Fibroblast of lung (primary cell): ENCODE measurements at regions not wholly inside any gene's neighbourhood (a gene's known extent, or its start where the extent isn't known, plus 50 kb on each side); places are given as distances from the start of the nearest gene placed in this dataset.
A peak's percentile ranks its signal among the peaks of the same experiment; 100 is the strongest.
"Not testable (repeated sequence)": the region's sequence is repeated elsewhere in the genome, so short reads cannot be mapped to it uniquely, and the experiment has no call there.

Experiments used
- DNase-seq, 2 donors: peaks; one replicate each; pipeline versions ENCODE4 v3.0.0 to v3.0.0-alpha.2; 2010; ENCODE audit warnings: low read depth in 2 of 2
- H2AFZ ChIP-seq: 2 replicates; pipeline ENCODE4 v1.5.1; 2012; ENCODE audit warnings: low read length, control low read depth, inconsistent platforms
- H3K27ac ChIP-seq: 2 replicates; pipeline ENCODE4 v1.5.1; 2011; ENCODE audit warnings: low read length, control low read depth; ENCODE audit not compliant: insufficient read depth
- H3K27me3 ChIP-seq: 2 replicates; pipeline ENCODE4 v1.5.1; 2011; ENCODE audit warnings: mild to moderate bottlenecking, low read length; ENCODE audit not compliant: control insufficient read depth, insufficient read depth
- H3K36me3 ChIP-seq: 2 replicates; pipeline ENCODE4 v1.5.1; 2011; ENCODE audit warnings: low read length; ENCODE audit not compliant: control insufficient read depth, insufficient read depth
- H3K4me1 ChIP-seq: 2 replicates; pipeline ENCODE4 v1.5.1; 2011; ENCODE audit warnings: low read length; ENCODE audit not compliant: control insufficient read depth, insufficient read depth; ENCODE audit errors: extremely low read depth
- H3K4me2 ChIP-seq: 2 replicates; pipeline ENCODE4 v1.5.1; 2011; ENCODE audit warnings: low read length, control low read depth; ENCODE audit not compliant: insufficient read depth; ENCODE audit errors: extremely low read depth
- H3K4me3 ChIP-seq, 4 experiments: fragments of 200-600 bp in 1 of 4; sonication (generic) in 1 of 4; replicated peaks in 1 of 4; 2 replicates each; pipeline ENCODE4 v1.5.1; 2011 to 2016; ENCODE audit warnings: low read length in 4 of 4, low read depth in 3 of 4, mild to moderate bottlenecking in 3 of 4, control low read depth in 2 of 4, inconsistent platforms in 1 of 4, mixed read lengths in 1 of 4; ENCODE audit not compliant: insufficient read depth in 1 of 4; ENCODE audit errors: control extremely low read depth in 1 of 4
- H3K79me2 ChIP-seq: 2 replicates; pipeline ENCODE4 v1.5.1; 2012; ENCODE audit warnings: mild to moderate bottlenecking, low read length, inconsistent platforms; ENCODE audit not compliant: control insufficient read depth, insufficient read depth
- H3K9ac ChIP-seq: 2 replicates; pipeline ENCODE4 v1.5.1; 2011; ENCODE audit warnings: mild to moderate bottlenecking, low read length, control low read depth; ENCODE audit not compliant: insufficient read depth
- H3K9me3 ChIP-seq: 2 replicates; pipeline ENCODE4 v1.5.1; 2012; ENCODE audit warnings: low read depth, low read length; ENCODE audit not compliant: control insufficient read depth, insufficient read depth
- H4K20me1 ChIP-seq: 2 replicates; pipeline ENCODE4 v1.5.1; 2011; ENCODE audit warnings: low read length; ENCODE audit not compliant: control insufficient read depth, insufficient read depth; ENCODE audit errors: extremely low read depth

DNA sequence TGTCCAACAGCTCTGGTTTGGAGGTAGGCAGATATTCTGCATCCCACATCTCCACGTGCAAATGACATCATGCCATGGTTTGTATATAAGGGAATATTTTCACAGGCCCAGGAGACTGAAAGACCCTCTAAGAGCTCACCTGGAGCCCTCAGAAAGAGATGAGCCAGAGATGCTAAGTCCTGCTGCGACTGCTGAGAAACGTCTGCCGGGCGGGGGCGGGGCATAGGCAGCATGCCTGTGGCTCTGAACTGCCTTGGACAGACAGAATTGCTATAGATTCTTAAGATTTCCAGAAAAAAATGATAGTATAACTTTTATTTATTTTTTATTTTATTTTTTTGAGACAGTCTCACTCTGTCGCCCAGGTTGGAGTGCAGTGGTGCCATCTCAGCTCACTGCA is 64.2 kb upstream of the METTL9 start:
- H3K4me3 ChIP-seq, H3K27me3 ChIP-seq, H3K79me2 ChIP-seq, H3K4me2 ChIP-seq, DNase-seq, H3K9ac ChIP-seq, H3K36me3 ChIP-seq, H3K27ac ChIP-seq, H3K9me3 ChIP-seq, H2AFZ ChIP-seq, H4K20me1 ChIP-seq, H3K4me1 ChIP-seq: not testable (repeated sequence)

GRCh38 chr16:21536740-21537139 is 62.6 kb upstream of the METTL9 start:
- not testable (repeated sequence) for H3K4me3 ChIP-seq, H3K27me3 ChIP-seq, H2AFZ ChIP-seq, H3K27ac ChIP-seq, H3K36me3 ChIP-seq, H3K9me3 ChIP-seq, DNase-seq, H3K9ac ChIP-seq, H3K4me2 ChIP-seq, H4K20me1 ChIP-seq, H3K79me2 ChIP-seq, H3K4me1 ChIP-seq

DNA sequence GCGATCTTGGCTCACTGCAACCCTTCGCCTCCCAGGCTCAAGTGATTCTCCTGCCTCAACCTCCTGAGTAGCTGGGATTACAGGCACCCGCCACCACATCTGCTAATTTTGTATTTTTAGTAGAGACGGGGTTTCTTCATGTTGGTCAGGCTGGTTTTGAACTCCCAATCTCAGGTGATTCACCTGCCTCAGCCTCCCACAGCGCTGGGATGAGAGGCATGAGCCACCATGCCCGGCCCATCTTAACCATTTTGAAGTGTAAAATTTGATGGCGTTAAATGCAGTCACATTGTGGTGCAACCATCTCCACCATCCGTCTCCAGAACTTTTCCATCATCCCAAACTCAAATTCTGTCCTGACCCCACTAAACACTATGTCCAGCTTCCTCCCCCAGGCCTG is 61.8 kb upstream of the METTL9 start:
- H3K79me2 ChIP-seq, H3K27ac ChIP-seq, H3K9ac ChIP-seq, H3K36me3 ChIP-seq, H3K4me2 ChIP-seq, H3K27me3 ChIP-seq, H3K4me3 ChIP-seq, H4K20me1 ChIP-seq, H3K4me1 ChIP-seq, DNase-seq, H2AFZ ChIP-seq, H3K9me3 ChIP-seq: not testable (repeated sequence)

DNA sequence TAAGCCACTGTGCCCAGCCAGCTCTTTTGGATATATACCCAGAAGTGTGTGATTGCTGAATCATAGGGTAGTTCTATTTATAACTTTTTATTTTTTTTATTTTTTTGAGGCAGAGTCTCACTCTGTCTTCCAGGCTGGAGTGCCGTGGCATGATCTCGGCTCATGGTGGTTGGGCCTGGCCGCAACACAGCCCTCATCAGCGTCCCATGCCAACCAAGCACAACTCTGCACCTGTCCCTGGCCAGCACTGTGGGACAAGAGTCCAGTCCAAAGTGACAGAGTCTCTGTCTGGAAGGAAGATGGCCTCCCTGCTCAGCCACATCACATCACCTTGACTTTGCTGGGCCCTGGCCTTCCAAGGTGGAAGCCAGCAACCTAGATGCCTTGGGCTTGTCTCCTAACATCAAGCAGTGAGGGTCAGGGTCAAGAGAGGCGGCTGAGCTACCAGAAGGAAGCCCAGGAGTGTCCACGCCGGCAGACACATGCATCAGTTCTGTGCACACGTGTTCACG is 60.2 kb upstream of the METTL9 start:
- not testable (repeated sequence) for H3K4me1 ChIP-seq, H3K4me2 ChIP-seq, H3K27ac ChIP-seq, H4K20me1 ChIP-seq, H3K79me2 ChIP-seq, H3K4me3 ChIP-seq, H3K36me3 ChIP-seq, DNase-seq, H3K9me3 ChIP-seq, H3K27me3 ChIP-seq, H3K9ac ChIP-seq
- H2AFZ ChIP-seq: peak overlapping the region; percentile 89

DNA sequence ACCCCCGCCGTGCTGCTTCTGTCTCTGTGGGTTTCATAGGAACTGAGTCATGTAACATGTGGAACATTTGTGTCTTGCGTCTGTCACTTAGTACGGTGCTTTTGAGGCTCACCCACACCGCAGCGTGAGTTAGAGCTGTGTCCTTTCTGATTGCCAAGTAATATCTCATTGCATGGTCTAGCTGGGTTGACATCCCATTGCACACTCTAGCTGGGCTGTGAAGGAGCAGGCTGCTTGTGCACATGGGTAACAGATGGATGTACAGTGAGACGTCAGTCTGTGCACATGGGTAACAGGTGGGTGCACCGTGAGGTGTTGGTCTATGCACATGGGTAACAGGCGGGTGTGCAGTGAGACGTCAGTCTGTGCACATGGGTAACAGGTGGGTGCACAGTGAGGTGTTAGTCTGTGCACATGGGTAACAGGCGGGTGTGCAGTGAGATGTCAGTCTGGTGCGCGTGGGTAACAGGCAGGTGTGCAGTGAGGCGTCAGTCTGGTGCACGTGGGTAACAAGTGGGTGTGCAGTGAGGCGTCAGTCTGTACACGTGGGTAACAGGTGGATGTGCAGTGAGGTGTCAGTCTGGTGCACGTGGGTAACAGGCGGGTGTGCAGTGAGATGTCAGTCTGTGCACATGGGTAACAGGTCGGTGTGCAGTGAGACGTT is 58.5 kb upstream of the METTL9 start:
- DNase-seq, H3K4me3 ChIP-seq, H3K9ac ChIP-seq, H3K27me3 ChIP-seq, H4K20me1 ChIP-seq, H3K4me2 ChIP-seq, H3K27ac ChIP-seq, H3K79me2 ChIP-seq, H3K36me3 ChIP-seq, H2AFZ ChIP-seq, H3K4me1 ChIP-seq, H3K9me3 ChIP-seq: not testable (repeated sequence)

GRCh38 chr16:21541611-21542051 is 57.7 kb upstream of the METTL9 start:
- not testable (repeated sequence) for H3K4me1 ChIP-seq, H2AFZ ChIP-seq, H3K9me3 ChIP-seq, H4K20me1 ChIP-seq, H3K79me2 ChIP-seq, H3K4me2 ChIP-seq, H3K4me3 ChIP-seq, H3K27me3 ChIP-seq, H3K36me3 ChIP-seq, H3K9ac ChIP-seq, H3K27ac ChIP-seq
- peak in 1 of 2 donors; percentile 38 for DNase-seq

DNA sequence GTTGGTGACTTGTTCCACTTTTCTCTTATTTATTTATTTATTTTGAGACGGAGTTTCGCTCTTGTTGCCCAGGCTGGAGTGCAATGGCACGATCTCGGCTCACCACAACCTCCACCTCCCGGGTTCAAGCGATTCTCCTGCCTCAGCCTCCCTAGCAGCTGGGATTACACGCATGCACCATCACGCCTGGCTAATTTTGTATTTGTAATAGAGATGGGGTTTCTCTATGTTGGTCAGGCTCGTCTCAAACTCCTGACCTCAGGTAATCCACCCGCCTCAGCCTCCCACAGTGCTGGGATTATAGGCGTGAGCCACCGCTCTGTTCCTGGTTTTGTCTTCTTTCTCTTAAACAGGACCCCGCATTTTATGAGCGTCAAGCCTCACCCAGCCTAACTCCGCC is 57.3 kb upstream of the METTL9 start:
- H3K4me1 ChIP-seq, H3K36me3 ChIP-seq, H3K4me2 ChIP-seq, H3K9ac ChIP-seq, DNase-seq, H3K27me3 ChIP-seq, H3K9me3 ChIP-seq, H2AFZ ChIP-seq, H3K4me3 ChIP-seq, H3K79me2 ChIP-seq, H3K27ac ChIP-seq, H4K20me1 ChIP-seq: not testable (repeated sequence)
